Putamen (tissue), 1 donor: ENCODE measurements at regions not wholly inside any gene's neighbourhood (a gene's known extent, or its start where the extent isn't known, plus 50 kb on each side); places are given as distances from the start of the nearest gene placed in this dataset.

Source experiments
- DNase-seq: peaks from one replicate; pipeline ENCODE4 v3.0.0-alpha.2; 2016; ENCODE audit warnings: low spot score

- no peak for DNase-seq
Measured at GRCh38 chr6:113344969-113345368, 512.2 kb upstream of the MARCKS start.

- DNase-seq: no peak
Measured at GRCh38 chr6:113347436-113347835, 509.7 kb upstream of the MARCKS start.

GRCh38 chr6:113350461-113350860 lies 506.7 kb upstream of the MARCKS start:
- DNase-seq: no peak

GRCh38 chr6:113351173-113351834 lies 505.8 kb upstream of the MARCKS start:
- DNase-seq: no peak

- DNase-seq: no peak
Measured at GRCh38 chr6:113352029-113352801, 504.9 kb upstream of the MARCKS start.

GRCh38 chr6:113352831-113353230 lies 504.3 kb upstream of the MARCKS start:
- no peak for DNase-seq

- DNase-seq: no peak
Measured at GRCh38 chr6:113353392-113353791, 503.8 kb upstream of the MARCKS start.

- no peak for DNase-seq
Measured at GRCh38 chr6:113354204-113354895, 502.8 kb upstream of the MARCKS start.

- DNase-seq: no peak
Measured at GRCh38 chr6:113356139-113356538, 501.0 kb upstream of the MARCKS start.

- no peak for DNase-seq
Measured at GRCh38 chr6:113357041-113357440, 500.1 kb upstream of the MARCKS start.

GRCh38 chr6:113358063-113358583 lies 499.0 kb upstream of the MARCKS start:
- no peak for DNase-seq

GRCh38 chr6:113359155-113360140 lies 497.7 kb upstream of the MARCKS start:
- DNase-seq: no peak

GRCh38 chr6:113361014-113361645 lies 496.0 kb upstream of the MARCKS start:
- DNase-seq: no peak

GRCh38 chr6:113362301-113363047 lies 494.7 kb upstream of the MARCKS start:
- no peak for DNase-seq

- DNase-seq: no peak
Measured at GRCh38 chr6:113363048-113363798, 493.9 kb upstream of the MARCKS start.

- DNase-seq: no peak
Measured at GRCh38 chr6:113363866-113364265, 493.3 kb upstream of the MARCKS start.

GRCh38 chr6:113364766-113365165 lies 492.4 kb upstream of the MARCKS start:
- no peak for DNase-seq

GRCh38 chr6:113365191-113365590 lies 492.0 kb upstream of the MARCKS start:
- no peak for DNase-seq

GRCh38 chr6:113366505-113366904 lies 490.6 kb upstream of the MARCKS start:
- no peak for DNase-seq
